ENCODE measurements at regions not wholly inside any gene's neighbourhood (a gene's known extent, or its start where the extent isn't known, plus 50 kb on each side); places are given as distances from the start of the nearest gene placed in this dataset.

DNA sequence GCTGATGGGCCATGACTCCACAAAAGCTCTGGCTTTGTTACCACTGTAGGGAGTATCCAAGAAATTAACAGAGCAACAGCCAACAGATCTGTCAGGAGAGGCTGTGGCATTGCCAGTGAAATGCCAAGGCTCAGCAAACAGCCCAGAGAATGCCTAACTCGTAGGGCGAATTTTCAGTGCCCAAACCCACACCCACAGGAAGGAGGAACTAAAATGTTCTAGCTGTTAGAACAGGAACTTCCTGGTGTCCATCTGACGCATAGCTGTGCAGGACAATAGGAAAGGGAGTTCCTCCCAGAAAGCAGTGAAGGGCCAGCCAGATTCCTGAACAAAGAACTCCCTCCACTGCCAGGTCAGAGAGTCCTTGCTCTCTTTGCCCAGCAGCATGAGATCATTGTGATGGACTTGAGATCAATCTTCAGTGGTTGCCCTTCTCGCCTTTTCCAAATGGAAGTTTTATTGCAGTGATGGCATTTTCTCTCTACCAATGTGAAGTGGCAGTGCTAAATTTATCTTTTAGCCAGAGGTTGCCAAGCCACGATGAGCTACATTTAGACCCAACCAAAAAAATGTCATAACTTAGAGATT lies 224.2 kb upstream of the STARD13 start:
- no peak for TF ChIP-seq EZH2 (IDR thresholded peaks at IDR 0.05; ENCODE audit: borderline replicate concordance, insufficient read depth, low read depth, low read length, poor library complexity, severe bottlenecking)
- TF ChIP-seq, protein P1, sequence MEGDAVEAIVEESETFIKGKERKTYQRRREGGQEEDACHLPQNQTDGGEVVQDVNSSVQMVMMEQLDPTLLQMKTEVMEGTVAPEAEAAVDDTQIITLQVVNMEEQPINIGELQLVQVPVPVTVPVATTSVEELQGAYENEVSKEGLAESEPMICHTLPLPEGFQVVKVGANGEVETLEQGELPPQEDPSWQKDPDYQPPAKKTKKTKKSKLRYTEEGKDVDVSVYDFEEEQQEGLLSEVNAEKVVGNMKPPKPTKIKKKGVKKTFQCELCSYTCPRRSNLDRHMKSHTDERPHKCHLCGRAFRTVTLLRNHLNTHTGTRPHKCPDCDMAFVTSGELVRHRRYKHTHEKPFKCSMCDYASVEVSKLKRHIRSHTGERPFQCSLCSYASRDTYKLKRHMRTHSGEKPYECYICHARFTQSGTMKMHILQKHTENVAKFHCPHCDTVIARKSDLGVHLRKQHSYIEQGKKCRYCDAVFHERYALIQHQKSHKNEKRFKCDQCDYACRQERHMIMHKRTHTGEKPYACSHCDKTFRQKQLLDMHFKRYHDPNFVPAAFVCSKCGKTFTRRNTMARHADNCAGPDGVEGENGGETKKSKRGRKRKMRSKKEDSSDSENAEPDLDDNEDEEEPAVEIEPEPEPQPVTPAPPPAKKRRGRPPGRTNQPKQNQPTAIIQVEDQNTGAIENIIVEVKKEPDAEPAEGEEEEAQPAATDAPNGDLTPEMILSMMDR (IDR thresholded peaks at IDR 0.05) = no peak

Data from B cell (primary cell).